Neural cell (in vitro differentiated cells): ENCODE measurements at regions not wholly inside any gene's neighbourhood (a gene's known extent, or its start where the extent isn't known, plus 50 kb on each side); places are given as distances from the start of the nearest gene placed in this dataset.
"Not testable (repeated sequence)": the region's sequence is repeated elsewhere in the genome, so short reads cannot be mapped to it uniquely, and the experiment has no call there.

ENCODE experiments used
- H2AFZ ChIP-seq: fragments of 200-600, 300-800 bp; sonication (generic), shearing (Covaris generic); 2 replicates; pipeline ENCODE4 v1.6.0; 2014; ENCODE audit warnings: low read depth, mild to moderate bottlenecking, antibody characterized with exemption, low read length, moderate library complexity
- H3F3A ChIP-seq: fragments of 200-600 bp; shearing (Covaris generic); 2 replicates; pipeline ENCODE4 v1.6.1; 2016; ENCODE audit warnings: mild to moderate bottlenecking, moderate library complexity, mixed read lengths, antibody characterized with exemption, low read length; ENCODE audit not compliant: insufficient read depth, poor library complexity, severe bottlenecking
- H3K27ac ChIP-seq: fragments of 200-600, 300-800 bp; sonication (generic), shearing (Covaris generic); 2 replicates; pipeline ENCODE4 v1.5.1; 2014; ENCODE audit warnings: mild to moderate bottlenecking, low read length, moderate library complexity
- H3K27me3 ChIP-seq: fragments of 300-800, 200-600 bp; sonication (generic), shearing (Covaris generic); 2 replicates; pipeline ENCODE4 v1.6.0; 2014; ENCODE audit warnings: mild to moderate bottlenecking, low read depth, low read length, moderate library complexity; ENCODE audit not compliant: insufficient read depth
- H3K36me3 ChIP-seq: fragments of 300-800, 200-600 bp; sonication (generic), shearing (Covaris generic); 2 replicates; pipeline ENCODE4 v1.5.1; 2014; ENCODE audit warnings: mild to moderate bottlenecking, antibody characterized with exemption, low read length, moderate library complexity; ENCODE audit not compliant: insufficient read depth
- H3K4me2 ChIP-seq: fragments of 300-800, 200-600 bp; sonication (generic), shearing (Covaris generic); 2 replicates; pipeline ENCODE4 v1.6.0; 2014; ENCODE audit warnings: mild to moderate bottlenecking, low read length
- H3K4me3 ChIP-seq: fragments of 300-800, 200-600 bp; sonication (generic), shearing (Covaris generic); 2 replicates; pipeline ENCODE4 v1.5.1; 2014; ENCODE audit warnings: mild to moderate bottlenecking, low read length, moderate library complexity
- H3K79me2 ChIP-seq: fragments of 200-600 bp; shearing (Covaris generic); replicated peaks from 2 replicates; pipeline ENCODE4 v1.6.0; 2014; ENCODE audit warnings: mild to moderate bottlenecking, low read length, moderate library complexity; ENCODE audit not compliant: insufficient read depth
- H3K9ac ChIP-seq: fragments of 300-800, 200-600 bp; sonication (generic), shearing (Covaris generic); 2 replicates; pipeline ENCODE4 v1.6.1; 2016; ENCODE audit warnings: mild to moderate bottlenecking, low read length, mixed read lengths
- H3K9me2 ChIP-seq: fragments of 200-600 bp; shearing (Covaris generic); 2 replicates; pipeline ENCODE4 v1.6.1; 2016; ENCODE audit warnings: mild to moderate bottlenecking, low read length, mixed read lengths; ENCODE audit not compliant: insufficient read depth
- H3K9me3 ChIP-seq: fragments of 200-600, 300-800 bp; sonication (generic), shearing (Covaris generic); 2 replicates; pipeline ENCODE4 v1.6.1; 2016; ENCODE audit warnings: mild to moderate bottlenecking, mixed run types, low read length, moderate library complexity, mixed read lengths
- H4K20me1 ChIP-seq: fragments of 200-600 bp; shearing (Covaris generic); 2 replicates; pipeline ENCODE4 v1.6.1; 2016; ENCODE audit warnings: mild to moderate bottlenecking, mixed run types; ENCODE audit not compliant: insufficient read depth
- EP300 ChIP-seq: fragments of 450-650 bp; conservative IDR thresholded peaks from 2 replicates; pipeline ENCODE4 v1.6.1; 2014; ENCODE audit warnings: antibody characterized with exemption, mild to moderate bottlenecking, moderate library complexity; ENCODE audit not compliant: poor library complexity, severe bottlenecking
- EZH2 ChIP-seq: fragments of 200-600, 300-800 bp; shearing (Covaris generic), sonication (generic); IDR thresholded peaks from 2 replicates; pipeline ENCODE4 v1.6.1; 2014; ENCODE audit warnings: antibody characterized with exemption, low read length, borderline replicate concordance, mild to moderate bottlenecking; ENCODE audit not compliant: insufficient read depth, poor library complexity, severe bottlenecking
- MXI1 ChIP-seq: fragments of 450-650 bp; conservative IDR thresholded peaks from 2 replicates; pipeline ENCODE4 v1.6.1; 2014; ENCODE audit warnings: antibody characterized with exemption, mild to moderate bottlenecking; ENCODE audit not compliant: poor library complexity, severe bottlenecking
- POLR2AphosphoS5 ChIP-seq: IDR thresholded peaks from 2 replicates; pipeline ENCODE4 v1.6.1; 2012
- RAD21 ChIP-seq: fragments of 450-650 bp; conservative IDR thresholded peaks from 2 replicates; pipeline ENCODE4 v1.6.1; 2014; ENCODE audit warnings: antibody characterized with exemption, mild to moderate bottlenecking, moderate library complexity
- SMC3 ChIP-seq: fragments of 450-650 bp; conservative IDR thresholded peaks from 2 replicates; pipeline ENCODE4 v1.6.1; 2014; ENCODE audit warnings: antibody characterized with exemption, mild to moderate bottlenecking, moderate library complexity; ENCODE audit not compliant: poor library complexity
- TAF1 ChIP-seq: IDR thresholded peaks from 2 replicates; pipeline ENCODE4 v1.6.1; 2012; ENCODE audit warnings: low read depth
- TF ChIP-seq, protein P1 (sequence below): IDR thresholded peaks from 2 replicates; pipeline ENCODE4 v1.6.1; 2012; ENCODE audit warnings: borderline replicate concordance
- TF ChIP-seq, protein P2 (sequence below): fragments of 450-650 bp; IDR thresholded peaks from 2 replicates; pipeline ENCODE4 v1.5.1; 2014; ENCODE audit warnings: antibody characterized with exemption, mild to moderate bottlenecking, moderate library complexity; ENCODE audit not compliant: poor library complexity, severe bottlenecking

DNA sequence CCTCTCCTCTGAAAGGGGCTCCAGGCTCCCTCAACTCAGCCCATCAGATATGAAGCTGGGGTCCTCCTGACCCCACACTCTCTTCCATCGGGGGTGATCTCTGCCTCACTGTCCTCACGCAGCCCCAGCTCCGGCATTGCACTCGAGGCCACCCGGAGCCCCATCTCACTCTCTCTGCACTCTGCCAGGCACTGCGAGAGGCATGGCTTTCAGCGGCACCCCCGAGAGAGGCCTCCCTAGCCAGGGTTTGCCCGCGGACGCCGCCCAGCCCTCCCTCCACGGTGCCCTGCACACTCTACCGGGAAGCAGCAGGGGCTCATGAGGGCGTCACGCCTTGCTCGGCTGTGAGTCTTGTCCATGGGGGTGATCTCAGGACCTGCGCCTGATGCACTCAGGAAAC, 436.2 kb downstream of the BRD1 start:
- Histone ChIP-seq H2AFZ (no peak overlapping the region), H3K4me2 (no peak overlapping the region)

DNA sequence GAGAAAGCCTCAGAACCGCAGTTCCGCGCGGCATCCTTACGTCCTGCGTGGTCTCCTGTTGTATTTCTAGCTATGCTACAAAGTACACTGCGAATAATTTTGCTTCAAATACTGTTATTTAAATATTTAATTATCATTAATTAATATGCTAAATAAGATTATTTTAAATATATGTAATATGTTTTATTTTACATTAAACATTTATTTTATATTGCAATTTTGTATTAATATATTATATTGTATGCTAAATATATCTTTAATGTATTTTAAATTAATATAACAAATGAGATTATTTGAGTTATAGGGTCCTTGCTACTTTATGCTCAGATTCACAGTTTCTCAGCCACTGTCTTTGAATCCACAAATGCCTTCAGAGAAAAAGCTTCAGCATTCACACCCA, 436.7 kb downstream of the BRD1 start:
- H3K4me2 ChIP-seq: no peak overlapping the region
- H3K36me3 ChIP-seq: no peaks in the 10 kb centered on the region
- H3K9ac ChIP-seq: no peak overlapping the region
- no peak overlapping the region for H2AFZ ChIP-seq
- no peak overlapping the region for H3K4me3 ChIP-seq
- H3K27ac ChIP-seq: no peak overlapping the region
- TF ChIP-seq SMC3 (no peak), POLR2AphosphoS5 (no peak), RAD21 (no peak)
- H3K9me3 ChIP-seq: no peaks in the 10 kb centered on the region
- H3K27me3 ChIP-seq: no peaks in the 10 kb centered on the region
- H4K20me1 ChIP-seq: no peaks in the 10 kb centered on the region
- no peaks in the 10 kb centered on the region for H3F3A ChIP-seq
- H3K79me2 ChIP-seq: no peaks in the 10 kb centered on the region
- no peaks in the 10 kb centered on the region for H3K9me2 ChIP-seq

More for the DNA sequence above, 436.2 kb downstream of the BRD1 start:
- H3K9me2 ChIP-seq: no peaks in the 10 kb centered on the region
- H3K36me3 ChIP-seq: no peaks in the 10 kb centered on the region
- no peak overlapping the region for H3K4me3 ChIP-seq
- no peak overlapping the region for H3K9ac ChIP-seq
- H4K20me1 ChIP-seq: no peaks in the 10 kb centered on the region
- H3K9me3 ChIP-seq: no peaks in the 10 kb centered on the region
- no peak overlapping the region for H3K27ac ChIP-seq
- H3F3A ChIP-seq: no peaks in the 10 kb centered on the region
- TF ChIP-seq POLR2AphosphoS5 (no peak), RAD21 (no peak)
- TF ChIP-seq, protein P1, sequence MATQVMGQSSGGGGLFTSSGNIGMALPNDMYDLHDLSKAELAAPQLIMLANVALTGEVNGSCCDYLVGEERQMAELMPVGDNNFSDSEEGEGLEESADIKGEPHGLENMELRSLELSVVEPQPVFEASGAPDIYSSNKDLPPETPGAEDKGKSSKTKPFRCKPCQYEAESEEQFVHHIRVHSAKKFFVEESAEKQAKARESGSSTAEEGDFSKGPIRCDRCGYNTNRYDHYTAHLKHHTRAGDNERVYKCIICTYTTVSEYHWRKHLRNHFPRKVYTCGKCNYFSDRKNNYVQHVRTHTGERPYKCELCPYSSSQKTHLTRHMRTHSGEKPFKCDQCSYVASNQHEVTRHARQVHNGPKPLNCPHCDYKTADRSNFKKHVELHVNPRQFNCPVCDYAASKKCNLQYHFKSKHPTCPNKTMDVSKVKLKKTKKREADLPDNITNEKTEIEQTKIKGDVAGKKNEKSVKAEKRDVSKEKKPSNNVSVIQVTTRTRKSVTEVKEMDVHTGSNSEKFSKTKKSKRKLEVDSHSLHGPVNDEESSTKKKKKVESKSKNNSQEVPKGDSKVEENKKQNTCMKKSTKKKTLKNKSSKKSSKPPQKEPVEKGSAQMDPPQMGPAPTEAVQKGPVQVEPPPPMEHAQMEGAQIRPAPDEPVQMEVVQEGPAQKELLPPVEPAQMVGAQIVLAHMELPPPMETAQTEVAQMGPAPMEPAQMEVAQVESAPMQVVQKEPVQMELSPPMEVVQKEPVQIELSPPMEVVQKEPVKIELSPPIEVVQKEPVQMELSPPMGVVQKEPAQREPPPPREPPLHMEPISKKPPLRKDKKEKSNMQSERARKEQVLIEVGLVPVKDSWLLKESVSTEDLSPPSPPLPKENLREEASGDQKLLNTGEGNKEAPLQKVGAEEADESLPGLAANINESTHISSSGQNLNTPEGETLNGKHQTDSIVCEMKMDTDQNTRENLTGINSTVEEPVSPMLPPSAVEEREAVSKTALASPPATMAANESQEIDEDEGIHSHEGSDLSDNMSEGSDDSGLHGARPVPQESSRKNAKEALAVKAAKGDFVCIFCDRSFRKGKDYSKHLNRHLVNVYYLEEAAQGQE: no peak
- H3K27me3 ChIP-seq: no peaks in the 10 kb centered on the region
- H3K79me2 ChIP-seq: no peaks in the 10 kb centered on the region

DNA sequence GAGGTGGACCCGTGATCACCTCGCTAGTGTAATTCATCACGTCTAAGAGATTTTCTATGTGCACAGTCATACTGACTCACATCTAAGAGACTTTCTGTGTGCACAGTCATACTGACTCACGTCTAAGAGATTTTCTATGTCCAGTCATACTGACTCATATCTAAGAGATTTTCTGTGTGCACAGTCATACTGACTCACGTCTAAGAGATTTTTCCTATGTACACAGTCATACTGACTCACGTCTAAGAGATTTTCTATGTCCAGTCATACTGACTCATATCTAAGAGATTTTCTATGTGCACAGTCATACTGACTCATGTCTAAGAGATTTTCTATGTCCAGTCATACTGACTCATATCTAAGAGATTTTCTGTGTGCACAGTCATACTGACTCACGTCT, 443.8 kb downstream of the BRD1 start:
- not testable (repeated sequence) for H3K27me3 ChIP-seq, H3K4me3 ChIP-seq, H3K9ac ChIP-seq, H3K9me3 ChIP-seq, H3K79me2 ChIP-seq, H3K36me3 ChIP-seq, H3K27ac ChIP-seq, H3F3A ChIP-seq, H2AFZ ChIP-seq, H4K20me1 ChIP-seq, H3K9me2 ChIP-seq, H3K4me2 ChIP-seq

GRCh38 chr22:49382451-49382735, 445.3 kb downstream of the BRD1 start:
- Histone ChIP-seq H3K4me3 (no peak overlapping the region), H2AFZ (no peak overlapping the region), H3K4me2 (no peak overlapping the region), H3F3A (no peaks in the 10 kb centered on the region), H3K9ac (no peak overlapping the region), H3K27ac (no peak overlapping the region), H3K36me3 (no peaks in the 10 kb centered on the region), H4K20me1 (no peaks in the 10 kb centered on the region), H3K27me3 (no peaks in the 10 kb centered on the region), H3K79me2 (no peaks in the 10 kb centered on the region), H3K9me2 (no peaks in the 10 kb centered on the region), H3K9me3 (no peaks in the 10 kb centered on the region)
- no peak for TF ChIP-seq MXI1
- TF ChIP-seq POLR2AphosphoS5: no peak
- no peak for TF ChIP-seq TAF1
- no peak for TF ChIP-seq SMC3
- TF ChIP-seq EZH2: no peak
- no peak for TF ChIP-seq RAD21
- TF ChIP-seq, protein P2, sequence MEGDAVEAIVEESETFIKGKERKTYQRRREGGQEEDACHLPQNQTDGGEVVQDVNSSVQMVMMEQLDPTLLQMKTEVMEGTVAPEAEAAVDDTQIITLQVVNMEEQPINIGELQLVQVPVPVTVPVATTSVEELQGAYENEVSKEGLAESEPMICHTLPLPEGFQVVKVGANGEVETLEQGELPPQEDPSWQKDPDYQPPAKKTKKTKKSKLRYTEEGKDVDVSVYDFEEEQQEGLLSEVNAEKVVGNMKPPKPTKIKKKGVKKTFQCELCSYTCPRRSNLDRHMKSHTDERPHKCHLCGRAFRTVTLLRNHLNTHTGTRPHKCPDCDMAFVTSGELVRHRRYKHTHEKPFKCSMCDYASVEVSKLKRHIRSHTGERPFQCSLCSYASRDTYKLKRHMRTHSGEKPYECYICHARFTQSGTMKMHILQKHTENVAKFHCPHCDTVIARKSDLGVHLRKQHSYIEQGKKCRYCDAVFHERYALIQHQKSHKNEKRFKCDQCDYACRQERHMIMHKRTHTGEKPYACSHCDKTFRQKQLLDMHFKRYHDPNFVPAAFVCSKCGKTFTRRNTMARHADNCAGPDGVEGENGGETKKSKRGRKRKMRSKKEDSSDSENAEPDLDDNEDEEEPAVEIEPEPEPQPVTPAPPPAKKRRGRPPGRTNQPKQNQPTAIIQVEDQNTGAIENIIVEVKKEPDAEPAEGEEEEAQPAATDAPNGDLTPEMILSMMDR: no peak
- no peak for TF ChIP-seq EP300
- TF ChIP-seq, protein P1: no peak
